ENCODE measurements at regions not wholly inside any gene's neighbourhood (a gene's known extent, or its start where the extent isn't known, plus 50 kb on each side); places are given as distances from the start of the nearest gene placed in this dataset.
"Not testable (repeated sequence)": the region's sequence is repeated elsewhere in the genome, so short reads cannot be mapped to it uniquely, and the experiment has no call there.

DNA sequence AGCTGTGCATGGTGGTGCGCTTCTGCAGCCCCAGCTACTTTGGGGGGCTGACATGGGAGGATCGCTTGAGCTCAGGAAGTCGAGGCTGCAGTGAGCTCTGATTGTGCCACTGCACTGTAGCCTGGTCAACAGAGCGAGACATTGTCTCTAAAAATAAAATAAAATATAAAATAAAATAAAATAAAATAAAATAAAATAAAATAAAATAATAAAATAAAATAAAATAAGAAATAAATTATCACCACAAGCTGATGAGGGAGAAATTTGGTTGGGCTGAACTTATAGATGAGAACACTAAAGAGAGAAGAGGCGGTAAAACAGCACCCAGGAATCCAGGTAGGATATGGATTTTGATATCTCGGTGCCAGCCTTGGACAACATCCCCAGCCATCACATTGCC is 933.7 kb downstream of the NLGN4X start:
- DNase-seq (ENCODE audit: low spot score): no peak

DNA sequence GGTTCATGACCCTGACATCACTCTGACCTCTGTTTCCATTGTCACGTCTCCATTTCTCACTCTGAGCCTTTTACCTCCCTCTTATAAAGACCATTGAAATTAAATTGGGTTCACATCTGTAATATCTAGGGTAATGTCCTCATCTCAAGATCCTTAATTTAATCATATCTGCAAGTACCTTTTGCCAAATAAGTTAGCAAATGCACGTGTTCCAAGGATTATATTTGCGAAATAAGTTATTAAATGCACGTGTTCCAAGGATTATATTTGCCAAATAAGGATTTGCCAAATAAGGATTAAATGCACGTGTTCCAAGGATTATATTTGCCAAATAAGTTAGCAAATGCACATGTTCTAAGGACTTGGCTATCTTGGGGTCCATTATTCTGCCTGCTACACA is 938.0 kb downstream of the NLGN4X start:
- DNase-seq (ENCODE audit: low spot score): no peak

DNA sequence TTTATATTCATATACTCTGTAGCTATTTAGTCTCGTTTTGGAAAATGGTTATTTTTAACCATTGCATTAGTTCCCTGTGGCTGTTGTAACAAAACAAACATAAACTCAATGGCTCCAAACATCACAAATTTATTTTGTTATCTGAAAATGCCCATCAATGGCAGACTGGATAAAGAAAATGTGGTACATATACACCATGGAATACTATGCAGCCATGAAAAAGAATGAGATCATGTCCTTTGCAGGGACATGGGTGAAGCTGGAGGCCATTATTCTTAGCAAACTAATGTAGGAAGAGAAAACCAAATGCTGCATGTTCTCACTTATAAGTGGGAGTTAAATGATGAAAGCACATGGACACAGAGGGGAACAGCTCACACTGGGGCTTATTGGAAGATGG is 938.7 kb downstream of the NLGN4X start:
- not testable (repeated sequence) for DNase-seq (ENCODE audit: low spot score)

DNA sequence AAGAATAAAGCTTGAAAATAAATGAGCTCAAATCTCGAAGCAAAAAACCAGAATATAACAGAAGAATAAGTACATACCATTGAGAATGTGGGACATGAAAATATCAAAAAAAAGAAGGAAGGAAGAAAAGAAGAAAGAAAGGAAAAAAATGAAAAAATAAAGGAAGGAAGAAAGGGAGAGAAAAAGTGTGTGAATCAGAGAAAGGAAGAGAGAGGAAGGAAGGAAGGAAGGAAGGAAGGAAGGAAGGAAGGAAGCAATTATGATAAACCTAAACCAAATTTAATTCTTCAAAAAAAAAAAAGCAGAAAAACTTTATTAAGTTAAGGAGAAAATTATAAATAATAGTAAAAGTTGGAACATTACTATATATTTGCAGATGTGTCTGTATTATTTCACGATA is 949.8 kb downstream of the NLGN4X start:
- DNase-seq (ENCODE audit: low spot score): no peak

DNA sequence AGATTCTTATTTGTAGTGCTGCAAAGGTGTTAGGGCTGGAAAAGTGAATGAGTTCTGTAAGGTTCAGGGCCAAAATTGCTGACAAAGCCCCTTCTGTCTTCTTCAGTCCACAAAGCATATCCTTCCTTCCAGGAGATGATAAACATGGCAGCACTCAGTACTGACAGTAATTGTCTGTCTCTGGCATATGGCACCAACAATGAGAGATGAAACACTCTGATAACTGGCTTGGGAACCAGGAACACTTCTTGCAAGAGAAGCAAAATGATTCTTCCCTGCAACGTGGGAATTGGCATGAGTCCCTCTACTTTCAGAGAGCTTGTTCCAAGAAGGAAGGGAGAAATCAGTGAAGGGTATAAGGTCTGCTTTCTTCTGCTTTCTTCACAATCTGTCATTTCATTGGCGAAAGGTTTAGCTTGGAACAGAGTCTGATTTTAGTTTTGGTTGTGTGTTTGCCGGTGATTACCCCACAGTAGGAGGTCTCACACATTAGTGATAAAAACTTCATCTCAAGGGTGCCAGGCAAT is 963.3 kb downstream of the NLGN4X start:
- DNase-seq (ENCODE audit: low spot score): no peak

DNA sequence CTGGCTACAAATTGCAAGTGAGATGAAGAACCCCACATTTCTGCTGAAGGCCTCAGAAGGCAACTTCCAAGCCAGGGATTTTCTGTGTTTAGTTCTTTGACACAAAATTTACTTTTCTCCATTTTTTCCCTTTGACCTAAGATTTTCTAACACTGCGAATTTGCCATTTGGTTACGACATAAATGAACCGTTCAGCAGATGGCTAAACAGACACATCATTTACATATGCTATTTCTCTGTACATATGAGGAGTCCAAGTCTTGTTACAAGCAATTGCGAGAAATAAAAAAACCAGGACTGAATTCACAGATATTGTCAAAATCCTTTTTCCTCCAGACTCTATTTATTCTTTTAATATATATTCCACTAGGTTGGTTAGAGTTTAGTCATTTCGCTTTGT is 978.6 kb downstream of the NLGN4X start:
- DNase-seq (ENCODE audit: low spot score): no peak

DNA sequence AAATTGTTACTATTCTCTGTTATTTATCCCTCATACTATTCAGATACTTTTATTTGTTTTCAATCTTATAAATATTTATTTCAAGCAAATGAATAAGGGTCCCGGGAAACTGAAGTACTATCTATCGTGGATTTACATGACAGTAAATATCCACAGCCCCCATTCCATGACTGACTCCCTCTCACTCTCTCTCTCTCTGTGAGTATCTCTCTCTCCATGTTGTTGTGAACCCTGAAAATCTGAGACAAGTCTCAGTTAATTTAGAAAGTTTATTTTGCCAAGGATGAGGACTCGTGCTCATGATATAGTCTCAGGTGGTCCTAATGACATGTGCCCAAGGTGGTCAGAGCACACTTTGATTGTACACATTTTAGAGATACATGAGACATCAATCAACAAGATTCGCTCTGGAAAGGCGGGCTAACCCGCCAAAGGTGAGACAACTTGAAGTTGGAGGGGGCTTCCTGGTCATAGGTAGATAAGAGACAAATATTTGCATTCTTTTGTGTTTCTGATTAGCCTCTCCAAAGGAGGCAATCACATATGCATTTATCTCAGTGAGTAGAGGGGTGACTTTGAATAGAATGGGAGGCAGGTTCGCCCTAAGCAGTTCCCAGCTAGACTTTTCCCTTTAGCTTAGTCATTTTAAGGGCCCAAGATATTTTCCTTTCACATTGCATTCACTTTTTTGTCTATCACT is 986.4 kb downstream of the NLGN4X start:
- DNase-seq (ENCODE audit: low spot score): no peak

DNA sequence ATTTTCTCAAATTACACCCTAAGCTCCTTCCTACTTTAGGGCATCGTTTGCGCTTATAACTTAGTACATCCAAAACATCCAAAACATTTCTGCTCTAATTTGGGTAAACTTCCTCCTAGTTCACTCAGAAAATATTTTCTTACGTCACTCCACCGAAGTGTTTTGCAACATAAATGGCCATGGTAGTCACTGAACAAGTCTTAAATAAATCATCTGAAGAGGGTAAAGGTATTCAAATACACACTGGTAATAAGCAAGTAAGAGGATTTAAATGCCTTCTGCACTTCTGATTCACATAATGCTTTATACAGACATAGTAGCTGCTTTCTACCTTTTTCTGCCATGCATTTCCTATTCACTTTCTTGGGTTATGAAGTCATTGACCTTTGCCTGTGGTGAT is 991.9 kb downstream of the NLGN4X start:
- DNase-seq (ENCODE audit: low spot score): no peak

DNA sequence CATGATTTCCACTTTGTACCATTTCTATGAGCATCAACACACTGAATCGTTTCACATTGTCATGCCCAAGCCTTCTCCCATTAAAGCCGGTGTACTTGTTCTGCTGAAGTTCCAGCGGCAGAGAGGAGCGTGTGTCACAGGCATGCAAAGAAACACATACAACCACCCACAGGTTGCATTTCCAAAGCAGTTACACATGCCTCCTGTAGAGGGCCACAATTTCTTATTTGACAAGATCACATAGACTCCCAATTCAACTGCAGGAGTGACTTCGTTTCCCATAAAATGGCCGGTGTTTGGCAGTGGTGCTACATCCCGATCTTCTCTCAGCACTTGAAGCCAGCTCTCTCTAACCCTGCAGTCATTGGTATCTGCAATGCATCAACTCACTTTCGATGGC is 992.6 kb downstream of the NLGN4X start:
- no peak for DNase-seq (ENCODE audit: low spot score)

DNA sequence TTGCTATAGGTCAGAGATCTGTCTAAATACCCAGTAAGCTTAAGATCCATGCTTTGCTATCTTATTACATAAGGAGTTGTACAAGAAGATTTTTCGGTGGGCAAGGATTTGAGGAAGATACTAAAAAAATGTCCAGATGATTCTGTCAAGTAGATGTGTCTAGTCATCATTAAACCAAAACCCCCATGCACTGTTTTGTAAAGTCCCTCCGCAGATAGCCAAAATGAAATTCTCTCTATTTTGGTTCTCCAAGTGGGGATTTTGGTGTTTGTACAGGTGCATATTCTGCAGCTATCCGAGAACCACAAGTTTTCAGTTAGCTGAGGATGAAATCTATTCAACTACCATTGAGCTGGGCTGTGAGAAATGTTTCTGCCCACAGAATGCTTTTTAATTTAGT is 994.8 kb downstream of the NLGN4X start:
- DNase-seq (ENCODE audit: low spot score): no peak

DNA sequence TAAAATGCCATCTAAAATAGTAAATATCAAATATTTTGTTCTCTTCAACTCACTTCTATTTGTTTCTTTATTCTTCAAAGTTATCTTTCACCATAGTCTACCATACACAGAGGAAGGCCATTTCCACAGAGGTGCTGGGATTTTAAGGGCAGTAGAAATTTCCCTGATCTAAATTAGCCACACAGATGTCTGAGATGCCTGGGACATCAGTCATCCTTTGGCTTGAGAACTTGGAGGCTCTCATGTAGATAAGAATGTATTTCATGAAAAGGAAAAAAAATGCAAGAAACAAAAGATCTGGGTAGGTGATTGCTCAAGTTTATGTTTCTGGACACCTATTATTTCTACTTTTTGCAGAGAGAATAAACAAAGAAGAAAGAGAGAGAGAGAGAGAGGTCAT is 1008.2 kb downstream of the NLGN4X start:
- DNase-seq (ENCODE audit: low spot score): no peak

DNA sequence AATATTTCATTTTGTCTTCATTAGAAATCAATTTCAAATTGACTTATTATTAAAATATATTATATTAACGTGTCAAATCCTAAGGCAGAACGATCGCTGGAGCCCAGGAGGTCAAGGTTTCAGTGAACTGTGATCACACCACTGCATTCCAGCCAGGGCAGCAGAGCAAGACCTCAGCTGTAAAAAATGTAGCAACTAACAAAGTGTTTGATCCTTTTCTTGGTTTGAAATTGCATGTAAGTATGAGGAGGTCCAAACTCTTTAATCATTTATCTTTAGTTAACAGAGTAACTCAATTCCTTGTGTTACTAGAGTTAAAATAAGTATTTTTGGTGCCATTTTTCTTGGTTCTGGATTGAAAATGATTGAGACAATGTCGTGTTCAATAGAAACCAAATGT is 1033.9 kb downstream of the NLGN4X start:
- DNase-seq (ENCODE audit: low spot score): no peak

DNA sequence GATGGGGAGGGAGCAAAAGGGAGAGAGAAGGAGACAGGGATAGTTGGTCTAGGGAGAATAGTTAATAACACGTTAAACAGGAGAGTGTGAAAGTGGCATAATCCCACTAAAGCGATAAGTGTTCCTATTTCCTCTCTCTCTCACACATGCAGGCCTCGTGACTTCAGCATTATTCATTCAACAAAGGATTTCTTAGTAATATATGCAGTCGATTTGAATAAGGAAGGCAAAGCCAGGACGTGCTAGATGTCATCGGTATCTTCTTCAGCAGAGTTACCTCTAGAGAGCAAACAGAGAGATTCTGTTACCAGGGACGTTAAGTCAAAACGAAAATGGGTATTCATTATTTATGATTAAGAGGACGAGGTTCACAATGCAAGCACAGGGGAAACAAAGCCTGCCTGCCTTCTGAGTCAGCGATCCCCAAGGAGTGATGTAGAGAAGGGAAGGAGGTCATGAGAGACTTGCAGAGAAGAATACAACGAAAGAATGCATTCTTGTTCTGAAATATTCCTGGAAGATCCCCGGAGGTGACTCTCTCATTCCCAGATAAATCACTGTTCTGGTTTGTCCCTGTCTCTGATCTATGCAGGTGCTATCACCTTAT is 1048.4 kb downstream of the NLGN4X start:
- no peak for DNase-seq (ENCODE audit: low spot score)

DNA sequence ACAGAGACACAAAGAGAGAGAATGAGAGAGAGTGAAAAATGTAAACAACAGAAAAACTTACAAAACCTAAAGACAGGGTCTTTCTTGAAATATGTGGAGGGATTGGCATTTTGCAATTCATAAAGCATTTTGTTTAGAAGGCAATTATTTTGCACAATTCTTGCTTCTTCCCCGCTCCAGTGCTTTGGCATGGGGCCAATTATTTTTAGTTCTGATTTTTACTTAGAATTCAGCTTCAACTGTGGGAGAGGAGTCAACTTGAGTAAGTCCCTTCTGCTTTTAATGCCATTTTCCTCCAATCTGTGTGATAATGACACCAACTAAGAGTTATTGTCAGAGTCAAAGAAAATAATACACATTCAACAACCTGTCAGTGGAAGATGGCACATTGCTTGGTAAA is 1051.9 kb downstream of the NLGN4X start:
- DNase-seq (ENCODE audit: low spot score): no peak

DNA sequence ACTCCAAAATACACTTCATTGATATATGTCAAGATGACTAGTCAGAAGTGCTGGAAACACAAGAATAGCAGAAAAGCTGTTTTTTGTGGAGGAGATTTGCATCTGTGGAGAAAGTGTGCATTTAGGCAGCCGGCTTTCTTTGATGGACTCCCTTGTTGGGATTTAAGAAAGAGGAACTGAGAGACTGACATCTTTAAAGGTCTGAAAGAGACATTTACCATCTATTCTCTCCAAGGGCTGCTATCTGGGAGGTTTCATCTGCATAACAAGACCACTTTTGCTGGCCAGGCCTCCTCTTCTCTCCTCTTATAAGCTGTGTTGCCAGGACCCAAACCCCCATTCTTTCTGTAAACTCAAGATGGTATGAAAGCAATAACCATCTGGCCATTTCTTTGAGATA is 1065.0 kb downstream of the NLGN4X start:
- DNase-seq (ENCODE audit: low spot score): no peak

DNA sequence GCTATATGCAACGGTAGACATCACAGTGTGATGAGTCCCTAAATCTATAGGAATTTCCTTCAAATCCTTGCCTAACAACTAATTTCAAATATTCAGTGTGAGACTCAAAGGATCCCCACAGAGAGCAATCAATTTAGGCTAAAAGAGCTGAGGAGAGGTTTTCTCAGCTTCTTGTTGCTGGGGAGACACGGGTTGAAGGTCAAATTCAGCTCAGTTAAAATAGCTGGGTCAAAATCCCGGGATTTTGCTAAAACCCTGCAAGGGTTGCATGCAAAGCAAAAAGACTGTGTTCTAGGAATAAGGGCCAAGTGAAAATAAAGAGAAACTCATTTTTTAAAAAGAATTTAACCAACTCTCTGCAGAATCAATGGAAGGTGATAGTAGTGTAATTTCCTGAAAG is 1073.4 kb downstream of the NLGN4X start:
- no peak for DNase-seq (ENCODE audit: low spot score)

DNA sequence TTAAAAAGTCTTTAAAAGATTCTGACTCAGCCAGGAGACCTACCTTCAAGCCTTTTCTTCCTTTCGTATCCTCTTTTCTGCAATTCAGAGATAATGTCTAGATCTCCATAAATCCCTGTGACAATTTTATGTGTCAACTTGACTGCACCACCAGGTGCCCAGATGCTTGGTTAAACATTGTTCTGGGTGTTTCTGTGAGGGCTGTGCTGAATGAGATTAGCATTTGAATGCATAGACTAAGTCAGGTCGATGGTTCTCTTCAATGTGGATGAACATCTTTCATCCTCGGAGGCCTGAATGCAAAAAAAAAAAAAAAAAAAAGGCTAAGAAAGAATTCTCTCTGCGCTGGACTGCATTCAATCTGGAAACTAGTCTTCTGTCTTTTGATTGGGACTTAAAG is 1082.7 kb downstream of the NLGN4X start:
- DNase-seq (ENCODE audit: low spot score): no peak

DNA sequence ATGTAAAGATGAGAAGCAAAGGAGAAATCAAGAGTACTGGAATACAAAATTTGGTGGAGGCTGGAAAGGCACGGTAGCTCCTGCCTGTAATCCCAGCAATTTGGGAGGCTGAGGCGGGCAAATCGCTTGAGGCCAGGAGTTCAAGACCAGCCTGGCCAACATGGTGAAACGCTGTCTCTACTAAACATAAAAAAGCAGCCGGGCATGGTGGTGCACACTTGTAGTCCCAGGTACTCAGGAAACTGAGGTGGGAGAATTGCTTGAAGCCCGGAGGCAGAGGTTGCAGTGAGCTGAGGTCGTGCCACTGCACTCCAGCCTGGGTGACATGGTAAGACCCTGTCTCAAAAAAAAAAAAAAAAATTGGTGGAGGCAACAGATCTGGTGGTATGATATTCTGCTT is 1086.0 kb downstream of the NLGN4X start:
- no peak for DNase-seq (ENCODE audit: low spot score)

DNA sequence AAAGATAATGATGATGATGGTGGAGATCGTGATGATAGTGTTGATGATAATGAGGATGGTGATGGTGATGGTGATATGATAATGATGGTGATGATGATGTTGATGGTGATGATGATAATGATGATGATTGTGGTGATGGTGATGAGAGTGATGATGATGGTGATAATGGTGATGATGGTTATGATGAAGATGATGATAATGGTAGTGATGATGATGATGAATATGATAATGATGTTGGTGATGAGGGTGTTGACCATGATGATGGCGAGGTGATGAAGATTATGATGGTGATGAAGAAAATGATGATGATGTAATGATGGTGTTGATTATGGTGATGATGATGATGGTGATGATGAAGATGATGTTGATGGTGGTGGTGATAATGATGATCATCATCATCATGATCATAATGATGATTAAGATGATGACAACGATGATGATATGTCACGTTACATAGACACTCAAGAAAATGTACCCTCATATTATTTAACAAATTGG is 1106.4 kb downstream of the NLGN4X start:
- no peak for DNase-seq (ENCODE audit: low spot score)

DNA sequence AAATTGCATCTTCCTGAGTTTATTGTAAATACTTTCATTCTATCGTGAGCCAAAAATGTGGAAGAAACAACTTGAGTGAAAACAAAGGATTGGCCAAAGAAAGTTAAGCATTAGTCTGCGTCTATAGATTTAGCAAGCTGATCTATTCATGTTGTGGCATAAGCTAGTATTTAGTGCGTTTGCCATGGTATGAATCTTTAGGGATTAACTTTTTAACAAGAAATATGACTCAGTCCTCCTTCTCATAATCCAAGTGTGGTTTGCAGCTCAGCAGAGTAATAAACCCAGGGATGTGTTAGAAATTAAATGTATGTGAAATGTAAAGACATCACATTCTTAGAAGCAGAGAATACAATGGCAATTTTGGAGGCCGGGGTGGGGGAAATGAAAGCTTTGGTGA is 1110.9 kb downstream of the NLGN4X start:
- no peak for DNase-seq (ENCODE audit: low spot score)

DNA sequence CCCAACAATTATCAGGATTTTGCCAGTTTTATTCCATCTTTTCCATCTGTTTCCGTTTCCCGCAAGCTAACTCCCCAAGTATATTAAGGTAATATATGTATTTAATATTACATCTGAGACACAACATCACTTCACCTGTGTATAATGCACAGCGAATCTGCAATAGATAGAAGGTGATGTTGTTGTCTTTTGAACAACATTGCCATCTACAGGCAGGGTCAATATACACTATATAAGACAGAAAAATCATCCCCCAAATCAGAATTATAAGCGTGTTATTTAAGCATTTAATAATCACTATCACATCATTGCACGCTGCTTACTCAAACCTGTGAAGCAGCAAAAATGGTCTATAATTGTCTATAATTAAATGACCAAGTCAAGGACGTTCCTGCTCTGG is 1115.5 kb downstream of the NLGN4X start:
- no peak for DNase-seq (ENCODE audit: low spot score)

DNA sequence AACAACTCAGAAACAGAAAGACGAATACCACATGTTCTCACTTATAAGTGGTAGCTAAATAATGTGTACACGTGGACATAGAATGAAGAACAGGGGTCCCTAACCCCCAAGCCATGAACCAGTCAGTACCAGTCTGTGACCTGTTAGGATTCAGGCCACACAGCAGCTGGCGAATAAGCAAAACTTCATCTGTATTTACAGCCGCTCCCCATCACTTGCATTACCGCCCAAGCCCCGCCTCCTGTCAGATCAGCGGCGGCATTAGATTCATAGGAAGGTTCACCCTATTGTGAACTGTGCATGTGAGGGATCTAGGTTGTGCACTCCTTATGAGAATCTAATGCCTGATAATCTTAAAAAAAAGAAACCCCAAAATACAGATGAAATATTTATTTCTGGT is 1128.7 kb downstream of the NLGN4X start:
- no peak for DNase-seq (ENCODE audit: low spot score)

DNA sequence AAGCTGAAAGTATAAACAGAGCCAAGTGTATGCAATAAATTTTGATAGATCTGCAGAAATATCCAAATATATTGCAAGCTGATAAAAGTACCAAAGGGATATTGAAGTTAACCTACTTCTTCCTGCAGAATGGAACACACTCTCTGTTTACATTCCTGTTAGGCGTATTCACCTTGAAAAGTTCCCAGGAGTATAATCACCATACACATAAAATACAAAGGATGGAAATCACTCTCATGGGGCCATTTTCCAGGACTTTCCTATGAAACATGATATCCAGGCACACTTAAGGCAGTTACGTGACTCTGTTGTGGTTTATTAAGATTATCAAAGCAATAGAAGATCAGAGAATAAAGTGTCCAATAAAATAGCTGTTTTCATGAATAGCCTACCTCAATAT is 1142.3 kb downstream of the NLGN4X start:
- no peak for DNase-seq (ENCODE audit: low spot score)

DNA sequence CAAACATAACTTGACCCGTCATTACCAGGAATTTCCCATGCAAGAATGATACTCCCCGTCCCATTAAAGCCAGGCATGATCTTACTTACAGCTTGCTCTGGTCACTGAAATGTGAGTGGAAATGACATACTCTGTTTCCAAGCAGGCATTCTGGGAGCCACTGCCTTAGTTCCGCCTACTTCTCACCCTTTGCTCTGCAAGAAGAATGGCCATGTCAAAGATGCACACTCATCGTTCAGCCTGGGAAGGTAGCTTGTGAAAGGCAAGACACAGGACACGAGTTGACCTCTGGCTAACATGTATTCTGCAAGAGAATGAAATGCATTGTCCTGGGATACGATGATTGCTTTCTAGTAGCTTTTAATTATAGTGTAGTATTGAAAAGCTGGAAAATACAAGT is 1144.4 kb downstream of the NLGN4X start:
- no peak for DNase-seq (ENCODE audit: low spot score)
